ENCODE measurements at regions not wholly inside any gene's neighbourhood (a gene's known extent, or its start where the extent isn't known, plus 50 kb on each side); places are given as distances from the start of the nearest gene placed in this dataset.

GRCh38 chr12:34294671-34295365, 272.5 kb downstream of the ALG10 start:
- Histone ChIP-seq H3K9me3 (ENCODE audit: control insufficient read depth in 5 of 5, low read length in 5 of 5) (peaks cover 0 to 50% (median 22%) of the 10 kb centered on the region in 5 donors), H3K36me3 (ENCODE audit: control insufficient read depth in 5 of 5, insufficient read depth in 5 of 5, low read length in 5 of 5) (no peaks in the 10 kb centered on the region), H3K4me1 (ENCODE audit: control insufficient read depth in 5 of 5, insufficient read depth in 5 of 5, low read length in 5 of 5) (no peaks in the 10 kb centered on the region), H3K9ac (ENCODE audit: low read length in 5 of 5) (no peak overlapping the region), H3K27ac (ENCODE audit: low read depth, low read length) (no peak overlapping the region), H3K4me3 (ENCODE audit: low read depth in 1 of 5, low read length in 5 of 5) (no peak overlapping the region), H3K27me3 (ENCODE audit: control insufficient read depth in 5 of 5, insufficient read depth in 4 of 5, low read length in 5 of 5) (peaks cover 0 to 8% (median 2%) of the 10 kb centered on the region in 5 donors)

- Histone ChIP-seq H3K4me1 (ENCODE audit: control insufficient read depth in 5 of 5, insufficient read depth in 5 of 5, low read length in 5 of 5) (no peaks in the 10 kb centered on the region), H3K9ac (ENCODE audit: low read length in 5 of 5) (no peak overlapping the region), H3K36me3 (ENCODE audit: control insufficient read depth in 5 of 5, insufficient read depth in 5 of 5, low read length in 5 of 5) (no peaks in the 10 kb centered on the region), H3K27ac (ENCODE audit: low read depth, low read length) (no peak overlapping the region), H3K9me3 (ENCODE audit: control insufficient read depth in 5 of 5, low read length in 5 of 5) (peaks cover 0 to 55% (median 22%) of the 10 kb centered on the region in 5 donors), H3K4me3 (ENCODE audit: low read depth in 1 of 5, low read length in 5 of 5) (no peak overlapping the region), H3K27me3 (ENCODE audit: control insufficient read depth in 5 of 5, insufficient read depth in 4 of 5, low read length in 5 of 5) (peaks cover 0 to 8% (median 2%) of the 10 kb centered on the region in 5 donors)
Measured at GRCh38 chr12:34295366-34296142, 273.3 kb downstream of the ALG10 start.

DNA sequence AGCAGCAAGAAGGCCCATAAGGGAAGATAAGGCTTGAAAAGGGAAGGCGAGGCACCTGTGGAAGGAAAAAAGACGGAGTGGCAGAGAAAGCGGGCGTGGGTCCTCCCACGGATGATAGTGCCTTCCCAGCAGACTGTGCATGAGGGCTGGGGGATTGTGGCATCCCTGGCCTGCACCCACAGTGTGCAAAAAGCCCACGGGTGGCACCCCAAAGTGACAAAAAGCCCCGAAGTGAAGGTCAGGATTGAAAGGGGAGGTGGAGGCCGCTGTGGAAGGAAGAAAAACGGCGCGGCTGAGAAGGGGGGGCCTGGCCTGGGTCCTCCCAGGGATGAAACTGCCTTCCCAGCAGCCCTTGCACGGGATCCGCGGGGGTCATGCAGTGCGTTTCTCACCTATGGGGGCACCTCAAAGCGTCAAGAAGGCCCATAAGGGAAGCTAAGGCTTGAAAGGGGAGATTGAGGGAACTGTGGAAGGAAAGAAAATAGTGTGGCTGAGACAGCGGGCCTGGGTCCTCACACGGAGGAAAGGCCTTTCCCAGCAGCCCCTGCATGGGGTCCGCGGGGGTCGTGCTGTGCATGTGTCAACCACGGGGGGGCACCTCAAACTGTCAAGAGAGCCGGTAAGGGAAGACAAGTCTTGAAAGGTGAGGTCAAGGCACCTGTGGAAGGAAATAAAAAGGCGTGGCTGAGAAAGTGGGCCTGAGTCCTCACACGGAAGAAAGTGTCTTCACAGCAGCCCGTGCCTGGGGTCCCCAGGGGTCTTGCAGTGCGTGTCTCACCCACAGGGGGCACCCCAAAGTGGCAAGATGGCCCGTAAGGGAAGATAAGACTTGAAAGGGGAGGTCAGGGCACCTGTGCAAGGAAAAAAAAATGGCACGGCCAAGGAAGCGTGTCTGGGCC, 274.1 kb downstream of the ALG10 start:
- Histone ChIP-seq H3K9me3 (ENCODE audit: control insufficient read depth in 5 of 5, low read length in 5 of 5) (peaks cover 0 to 58% (median 23%) of the 10 kb centered on the region in 5 donors), H3K9ac (ENCODE audit: low read length in 5 of 5) (no peak overlapping the region), H3K4me3 (ENCODE audit: low read depth in 1 of 5, low read length in 5 of 5) (no peak overlapping the region), H3K36me3 (ENCODE audit: control insufficient read depth in 5 of 5, insufficient read depth in 5 of 5, low read length in 5 of 5) (no peaks in the 10 kb centered on the region), H3K27ac (ENCODE audit: low read depth, low read length) (no peak overlapping the region), H3K27me3 (ENCODE audit: control insufficient read depth in 5 of 5, insufficient read depth in 4 of 5, low read length in 5 of 5) (peaks cover 0 to 8% (median 2%) of the 10 kb centered on the region in 5 donors), H3K4me1 (ENCODE audit: control insufficient read depth in 5 of 5, insufficient read depth in 5 of 5, low read length in 5 of 5) (no peaks in the 10 kb centered on the region)

- no peak overlapping the region for H3K4me3 ChIP-seq (ENCODE audit: low read depth in 1 of 5, low read length in 5 of 5)
- no peaks in the 10 kb centered on the region for H3K36me3 ChIP-seq (ENCODE audit: control insufficient read depth in 5 of 5, insufficient read depth in 5 of 5, low read length in 5 of 5)
- H3K4me1 ChIP-seq (ENCODE audit: control insufficient read depth in 5 of 5, insufficient read depth in 5 of 5, low read length in 5 of 5) = no peaks in the 10 kb centered on the region
- H3K9me3 ChIP-seq (ENCODE audit: control insufficient read depth in 5 of 5, low read length in 5 of 5) = peaks cover 0 to 57% (median 19%) of the 10 kb centered on the region in 5 donors
- no peak overlapping the region for H3K27ac ChIP-seq (ENCODE audit: low read depth, low read length)
- H3K9ac ChIP-seq (ENCODE audit: low read length in 5 of 5) = no peak overlapping the region
- H3K27me3 ChIP-seq (ENCODE audit: control insufficient read depth in 5 of 5, insufficient read depth in 4 of 5, low read length in 5 of 5) = peaks cover 0 to 8% (median 2%) of the 10 kb centered on the region in 5 donors
Measured at GRCh38 chr12:34297126-34297789, 275.0 kb downstream of the ALG10 start.

GRCh38 chr12:34297790-34298164, 275.5 kb downstream of the ALG10 start:
- H3K4me3 ChIP-seq (ENCODE audit: low read depth in 1 of 5, low read length in 5 of 5) = no peak overlapping the region
- no peaks in the 10 kb centered on the region for H3K36me3 ChIP-seq (ENCODE audit: control insufficient read depth in 5 of 5, insufficient read depth in 5 of 5, low read length in 5 of 5)
- peaks cover 0 to 8% (median 2%) of the 10 kb centered on the region in 5 donors for H3K27me3 ChIP-seq (ENCODE audit: control insufficient read depth in 5 of 5, insufficient read depth in 4 of 5, low read length in 5 of 5)
- no peak overlapping the region for H3K9ac ChIP-seq (ENCODE audit: low read length in 5 of 5)
- no peaks in the 10 kb centered on the region for H3K4me1 ChIP-seq (ENCODE audit: control insufficient read depth in 5 of 5, insufficient read depth in 5 of 5, low read length in 5 of 5)
- H3K27ac ChIP-seq (ENCODE audit: low read depth, low read length) = no peak overlapping the region
- peaks cover 0 to 60% (median 17%) of the 10 kb centered on the region in 5 donors for H3K9me3 ChIP-seq (ENCODE audit: control insufficient read depth in 5 of 5, low read length in 5 of 5)

GRCh38 chr12:34298176-34298970, 276.1 kb downstream of the ALG10 start:
- H3K4me1 ChIP-seq (ENCODE audit: control insufficient read depth in 5 of 5, insufficient read depth in 5 of 5, low read length in 5 of 5) = no peaks in the 10 kb centered on the region
- no peak overlapping the region for H3K9ac ChIP-seq (ENCODE audit: low read length in 5 of 5)
- no peak overlapping the region for H3K4me3 ChIP-seq (ENCODE audit: low read depth in 1 of 5, low read length in 5 of 5)
- no peaks in the 10 kb centered on the region for H3K36me3 ChIP-seq (ENCODE audit: control insufficient read depth in 5 of 5, insufficient read depth in 5 of 5, low read length in 5 of 5)
- peaks cover 0 to 65% (median 20%) of the 10 kb centered on the region in 5 donors for H3K9me3 ChIP-seq (ENCODE audit: control insufficient read depth in 5 of 5, low read length in 5 of 5)
- peaks cover 0 to 8% (median 2%) of the 10 kb centered on the region in 5 donors for H3K27me3 ChIP-seq (ENCODE audit: control insufficient read depth in 5 of 5, insufficient read depth in 4 of 5, low read length in 5 of 5)
- no peak overlapping the region for H3K27ac ChIP-seq (ENCODE audit: low read depth, low read length)

DNA sequence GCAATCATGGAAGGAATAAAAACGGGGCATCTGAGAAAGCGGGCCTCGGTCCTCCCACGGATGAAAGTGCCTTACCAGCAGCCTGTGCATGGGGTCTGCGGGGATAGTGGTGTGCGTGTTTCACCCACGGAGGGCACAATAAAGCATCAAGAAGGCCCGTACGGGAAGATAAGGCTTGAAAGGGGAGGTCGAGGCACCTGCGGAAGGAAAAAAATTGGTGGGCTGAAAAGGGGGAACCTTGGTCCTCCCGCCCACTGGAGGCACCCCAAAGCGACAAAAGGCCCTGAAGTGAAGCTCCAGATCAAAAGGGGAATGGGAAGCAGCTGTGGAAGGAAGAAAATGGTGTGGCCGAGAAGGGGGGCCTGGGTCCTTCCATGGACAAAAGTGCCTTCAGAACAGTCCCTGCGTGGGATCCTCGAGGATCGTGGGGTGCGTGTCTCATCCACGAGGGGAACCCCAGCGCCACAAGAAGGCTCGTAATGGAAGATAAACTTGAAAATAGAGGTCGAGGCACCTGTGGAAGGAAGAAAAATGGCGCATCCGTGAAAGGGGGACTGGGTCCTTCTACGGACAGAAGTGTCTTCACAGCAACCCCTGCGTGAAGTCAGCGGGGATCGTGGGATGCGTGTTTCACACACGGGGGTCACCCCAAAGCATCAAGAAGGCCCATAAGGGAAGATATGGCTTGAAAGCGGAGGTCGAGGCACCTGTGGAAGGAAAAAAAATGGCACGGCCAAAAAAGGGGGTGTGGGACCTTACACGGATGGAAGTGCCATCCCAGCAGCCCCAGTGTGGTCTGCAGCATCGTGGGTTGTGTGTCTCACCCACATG, 276.9 kb downstream of the ALG10 start:
- no peak overlapping the region for H3K27ac ChIP-seq (ENCODE audit: low read depth, low read length)
- H3K27me3 ChIP-seq (ENCODE audit: control insufficient read depth in 5 of 5, insufficient read depth in 4 of 5, low read length in 5 of 5) = peaks cover 0 to 8% (median 2%) of the 10 kb centered on the region in 5 donors
- H3K4me1 ChIP-seq (ENCODE audit: control insufficient read depth in 5 of 5, insufficient read depth in 5 of 5, low read length in 5 of 5) = no peaks in the 10 kb centered on the region
- no peak overlapping the region for H3K9ac ChIP-seq (ENCODE audit: low read length in 5 of 5)
- no peak overlapping the region for H3K4me3 ChIP-seq (ENCODE audit: low read depth in 1 of 5, low read length in 5 of 5)
- H3K9me3 ChIP-seq (ENCODE audit: control insufficient read depth in 5 of 5, low read length in 5 of 5) = peaks cover 0 to 65% (median 21%) of the 10 kb centered on the region in 5 donors
- H3K36me3 ChIP-seq (ENCODE audit: control insufficient read depth in 5 of 5, insufficient read depth in 5 of 5, low read length in 5 of 5) = no peaks in the 10 kb centered on the region

DNA sequence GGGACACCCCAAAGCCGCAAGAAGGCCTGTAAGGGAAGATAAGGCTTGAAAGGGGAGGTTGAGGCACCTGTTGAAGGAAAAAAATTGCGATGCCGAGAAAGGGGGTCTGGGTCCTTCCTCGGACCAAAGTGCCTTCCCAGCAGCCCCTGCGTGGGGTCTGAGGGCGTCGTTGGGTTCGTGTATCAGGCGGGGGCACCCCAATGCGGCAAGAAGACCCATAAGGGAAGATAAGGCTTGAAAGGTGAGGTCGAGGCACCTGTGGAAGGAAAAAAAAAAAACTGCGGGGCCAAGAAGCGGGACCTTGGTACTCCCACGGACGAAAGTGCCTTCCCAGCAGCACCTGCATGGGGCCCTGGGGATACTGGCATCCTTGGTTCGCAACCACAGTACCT, 277.5 kb downstream of the ALG10 start:
- Histone ChIP-seq H3K36me3 (ENCODE audit: control insufficient read depth in 5 of 5, insufficient read depth in 5 of 5, low read length in 5 of 5) (no peaks in the 10 kb centered on the region), H3K4me1 (ENCODE audit: control insufficient read depth in 5 of 5, insufficient read depth in 5 of 5, low read length in 5 of 5) (no peaks in the 10 kb centered on the region), H3K9ac (ENCODE audit: low read length in 5 of 5) (no peak overlapping the region), H3K9me3 (ENCODE audit: control insufficient read depth in 5 of 5, low read length in 5 of 5) (peaks cover 0 to 71% (median 27%) of the 10 kb centered on the region in 5 donors), H3K27me3 (ENCODE audit: control insufficient read depth in 5 of 5, insufficient read depth in 4 of 5, low read length in 5 of 5) (peaks cover 0 to 7% (median 2%) of the 10 kb centered on the region in 5 donors), H3K27ac (ENCODE audit: low read depth, low read length) (no peak overlapping the region), H3K4me3 (ENCODE audit: low read depth in 1 of 5, low read length in 5 of 5) (no peak overlapping the region)
